ENCODE measurements at regions not wholly inside any gene's neighbourhood (a gene's known extent, or its start where the extent isn't known, plus 50 kb on each side); places are given as distances from the start of the nearest gene placed in this dataset.

GRCh38 chr11:37422511-37422910 is 824.5 kb upstream of the RAG2 start (continued):
- no peak for TF ChIP-seq ZBTB33 (IDR thresholded peaks at IDR 0.05)
- TF ChIP-seq RBBP5 (conservative IDR thresholded peaks at IDR 0.05) = no peak
- no peak for TF ChIP-seq TBL1XR1 (IDR thresholded peaks at IDR 0.05; ENCODE audit: low read depth, low read length)
- no peak for TF ChIP-seq RCOR1 (conservative IDR thresholded peaks at IDR 0.05; ENCODE audit: low read depth, low read length)

- ChIA-PET RAD21 (ENCODE audit: unreplicated experiment) (no interaction called here), CTCF (no interaction called here), POLR2A (no interaction called here), SMC1A (ENCODE audit: uncharacterized antibody, unreplicated experiment) (interaction anchor here (1.4 kb wide), 1 partner anchor 10 kb away, joined by 3 read pairs; no protein-coding TSS in a partner anchor)
- Histone ChIP-seq H3K27me3 (replicated peaks in 1 of 2; ENCODE audit: control insufficient read depth in 2 of 2, insufficient read depth in 2 of 2, low read length in 1 of 2) (no peaks in the 10 kb centered on the region), H3K36me3 (ENCODE audit: control insufficient read depth in 2 of 2, insufficient read depth in 2 of 2, low read length in 1 of 2) (no peaks in the 10 kb centered on the region), H3K79me2 (ENCODE audit: control insufficient read depth, insufficient read depth, low read length) (no peaks in the 10 kb centered on the region), H3K9me3 (replicated peaks; ENCODE audit: control insufficient read depth, insufficient read depth, low read length) (no peaks in the 10 kb centered on the region), H3K9ac (ENCODE audit: control insufficient read depth, insufficient read depth, low read length) (no peak overlapping the region), H4K20me1 (ENCODE audit: control insufficient read depth, insufficient read depth) (no peaks in the 10 kb centered on the region), H2AFZ (ENCODE audit: control insufficient read depth, low read depth, low read length) (no peak overlapping the region), H3K4me3 (no peak overlapping the region), H3K4me1 (ENCODE audit: control insufficient read depth, insufficient read depth, low read length) (no peaks in the 10 kb centered on the region), H3K27ac (ENCODE audit: control insufficient read depth, insufficient read depth) (no peak overlapping the region), H3K4me2 (ENCODE audit: control insufficient read depth, insufficient read depth) (no peak overlapping the region)
- in situ Hi-C loops (cut with MboI) = no loop called here
- no peak for ATAC-seq
- BruUV-seq (replicated peaks) = no TSS peak
- FAIRE-seq = no peak
- WGBS (ENCODE audit: insufficient coverage, insufficient replicate concordance, low lambda C conversion rate, missing lambda C conversion rate) = 7% methylated on average over 4 of the region's 4 CpGs
- intact Hi-C loops (cut with micrococcal nuclease; ENCODE audit: unreplicated experiment) = no loop called here
- DNase-seq (ENCODE audit: low read depth, low spot score) = no peak
- TF ChIP-seq NFIC (IDR thresholded peaks at IDR 0.05; ENCODE audit: low read depth, low read length) = no peak
- no peak for TF ChIP-seq STAT1 (conservative IDR thresholded peaks at IDR 0.05)
- no peak for TF ChIP-seq BACH1 (IDR thresholded peaks at IDR 0.05; ENCODE audit: borderline replicate concordance)
- TF ChIP-seq IKZF2 (IDR thresholded peaks at IDR 0.05) = no peak
- no peak for TF ChIP-seq SUZ12 (IDR thresholded peaks at IDR 0.05; ENCODE audit: unreplicated experiment)
- TF ChIP-seq SREBF2 (IDR thresholded peaks at IDR 0.05; ENCODE audit: low read length) = no peak
- no peak for TF ChIP-seq EP300 (IDR thresholded peaks at IDR 0.05; ENCODE audit: borderline replicate concordance in 1 of 2, control insufficient read depth in 1 of 2, low read depth in 2 of 2, low read length in 2 of 2)
- no peak for TF ChIP-seq ZBTB4 (CRISPR knock-in tag; IDR thresholded peaks at IDR 0.05)
- no peak for TF ChIP-seq SRF (IDR thresholded peaks at IDR 0.05; ENCODE audit: low read depth in 2 of 2, low read length in 2 of 2)
- TF ChIP-seq ZNF687 (IDR thresholded peaks at IDR 0.05) = no peak
- no peak for TF ChIP-seq JUNB (IDR thresholded peaks at IDR 0.05)
- TF ChIP-seq MEF2B (IDR thresholded peaks at IDR 0.05; ENCODE audit: partially characterized antibody, poor library complexity, severe bottlenecking) = no peak
Measured at GRCh38 chr11:37411289-37411688, 813.3 kb upstream of the RAG2 start.

All from GM12878 (cell line).